ENCODE measurements at regions not wholly inside any gene's neighbourhood (a gene's known extent, or its start where the extent isn't known, plus 50 kb on each side); places are given as distances from the start of the nearest gene placed in this dataset.

- no peak overlapping the region for H2AFZ ChIP-seq (ENCODE audit: low read length)
- TF ChIP-seq, protein P1, sequence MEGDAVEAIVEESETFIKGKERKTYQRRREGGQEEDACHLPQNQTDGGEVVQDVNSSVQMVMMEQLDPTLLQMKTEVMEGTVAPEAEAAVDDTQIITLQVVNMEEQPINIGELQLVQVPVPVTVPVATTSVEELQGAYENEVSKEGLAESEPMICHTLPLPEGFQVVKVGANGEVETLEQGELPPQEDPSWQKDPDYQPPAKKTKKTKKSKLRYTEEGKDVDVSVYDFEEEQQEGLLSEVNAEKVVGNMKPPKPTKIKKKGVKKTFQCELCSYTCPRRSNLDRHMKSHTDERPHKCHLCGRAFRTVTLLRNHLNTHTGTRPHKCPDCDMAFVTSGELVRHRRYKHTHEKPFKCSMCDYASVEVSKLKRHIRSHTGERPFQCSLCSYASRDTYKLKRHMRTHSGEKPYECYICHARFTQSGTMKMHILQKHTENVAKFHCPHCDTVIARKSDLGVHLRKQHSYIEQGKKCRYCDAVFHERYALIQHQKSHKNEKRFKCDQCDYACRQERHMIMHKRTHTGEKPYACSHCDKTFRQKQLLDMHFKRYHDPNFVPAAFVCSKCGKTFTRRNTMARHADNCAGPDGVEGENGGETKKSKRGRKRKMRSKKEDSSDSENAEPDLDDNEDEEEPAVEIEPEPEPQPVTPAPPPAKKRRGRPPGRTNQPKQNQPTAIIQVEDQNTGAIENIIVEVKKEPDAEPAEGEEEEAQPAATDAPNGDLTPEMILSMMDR (conservative IDR thresholded peaks at IDR 0.05): no peak
- peaks cover 11% of the 10 kb centered on the region for H3K9me3 ChIP-seq (ENCODE audit: control insufficient read depth, low read depth, low read length)
- Mint-ChIP-seq H3K9me3 (peaks cover 12 to 13% of the 10 kb centered on the region in 2 experiments), H3K4me3 (no peak overlapping the region), H3K36me3 (ENCODE audit: insufficient read depth in 1 of 3, low read depth in 3 of 3) (peaks cover 7 to 12% (median 10%) of the 10 kb centered on the region in 3 experiments), H3K27me3 (ENCODE audit: low read depth) (no peaks in the 10 kb centered on the region), H3K4me1 (no peaks in the 10 kb centered on the region), H3K27ac (no peak overlapping the region)
- H2BK12ac ChIP-seq (ENCODE audit: insufficient read length, low read depth, low read length): no peak overlapping the region
- H3T11ph ChIP-seq (ENCODE audit: low read length): no peak overlapping the region
- H4K5ac ChIP-seq (ENCODE audit: insufficient read length, low read depth, low read length): no peak overlapping the region
- H3K79me1 ChIP-seq (ENCODE audit: insufficient read depth, low read depth, low read length, poor library complexity, severe bottlenecking): no peaks in the 10 kb centered on the region
- H3K14ac ChIP-seq (ENCODE audit: insufficient read depth, low read length): no peak overlapping the region
- no peaks in the 10 kb centered on the region for H4K20me1 ChIP-seq (ENCODE audit: control insufficient read depth, insufficient read depth, insufficient read length)
- no peak overlapping the region for H4K8ac ChIP-seq (replicated peaks; ENCODE audit: insufficient read length, low read depth, low read length)
- H2AK5ac ChIP-seq (ENCODE audit: insufficient read length, low read length): no peak overlapping the region
- H3K79me2 ChIP-seq (ENCODE audit: insufficient read depth, low read length): no peaks in the 10 kb centered on the region
- DNase-seq: no peak
- H3K23ac ChIP-seq (ENCODE audit: insufficient read length, low read depth, low read length): no peak overlapping the region
- H3K9ac ChIP-seq (ENCODE audit: extremely low read depth, insufficient read length, low read length): no peak overlapping the region
- H2BK15ac ChIP-seq (ENCODE audit: low read depth, low read length): no peak overlapping the region
- no peak overlapping the region for H2BK5ac ChIP-seq (ENCODE audit: insufficient read length, low read length)
- H3K27me3 ChIP-seq (ENCODE audit: insufficient read depth, low read length): no peaks in the 10 kb centered on the region; the same call in 1 of the 2 replicates
- no peak overlapping the region for H4K91ac ChIP-seq (ENCODE audit: insufficient read length, low read depth, low read length)
- H3K4me1 ChIP-seq (ENCODE audit: insufficient read depth, low read length): no peaks in the 10 kb centered on the region
- no peak overlapping the region for H3K56ac ChIP-seq (ENCODE audit: insufficient read length, low read depth, low read length)
- no peaks in the 10 kb centered on the region for H3K23me2 ChIP-seq (ENCODE audit: insufficient read length, low read depth, low read length, poor library complexity, severe bottlenecking)
- H2BK20ac ChIP-seq (ENCODE audit: low read depth, low read length, poor library complexity, severe bottlenecking): no peak overlapping the region
- no peak overlapping the region for H2BK120ac ChIP-seq (ENCODE audit: low read depth, low read length, poor library complexity, severe bottlenecking)
- H3K27ac ChIP-seq (ENCODE audit: insufficient read length, low read depth, low read length): no peak overlapping the region
- H3K4ac ChIP-seq (ENCODE audit: low read depth, low read length): no peak overlapping the region
- H3K4me2 ChIP-seq (ENCODE audit: insufficient read depth, insufficient read length, low read length): no peak overlapping the region
- no peak overlapping the region for H3K18ac ChIP-seq (ENCODE audit: insufficient read length, low read depth, low read length)
These were observed 177.0 kb upstream of the ERCC4 start for GRCh38 chr16:13742928-13743327.
